ENCODE measurements at regions not wholly inside any gene's neighbourhood (a gene's known extent, or its start where the extent isn't known, plus 50 kb on each side); places are given as distances from the start of the nearest gene placed in this dataset.

GRCh38 chr6:167497428-167498056 is 172.7 kb downstream of the TTLL2 start (continued):
- TF ChIP-seq HMGXB3 (CRISPR knock-in tag; IDR thresholded peaks at IDR 0.05; ENCODE audit: borderline replicate concordance) (0 out of 2 replicates have a peak, but pooled peaks have one; percentile 11), ESRRA (CRISPR knock-in tag; IDR thresholded peaks at IDR 0.05; ENCODE audit: low read depth) (no peak), ZNF33B (CRISPR knock-in tag; IDR thresholded peaks at IDR 0.05) (no peak), ZBTB33 (CRISPR knock-in tag; IDR thresholded peaks at IDR 0.05) (no peak; the same call in none of the 2 replicates), E2F1 (CRISPR knock-in tag; IDR thresholded peaks at IDR 0.05) (no peak), ZNF124 (CRISPR knock-in tag; IDR thresholded peaks at IDR 0.05) (no peak), ZNF597 (CRISPR knock-in tag; IDR thresholded peaks at IDR 0.05) (no peak), KDM6A (CRISPR knock-in tag; IDR thresholded peaks at IDR 0.05; ENCODE audit: low read depth) (0 out of 2 replicates have a peak, but pooled peaks have one; percentile 48), DNMT1 (CRISPR knock-in tag; IDR thresholded peaks at IDR 0.05) (no peak), ZNF407 (CRISPR knock-in tag; IDR thresholded peaks at IDR 0.05; ENCODE audit: not compliant biosample characterization) (no peak), ZNF543 (CRISPR knock-in tag; IDR thresholded peaks at IDR 0.05) (no peak), FOXC1 (CRISPR knock-in tag; IDR thresholded peaks at IDR 0.05; ENCODE audit: borderline replicate concordance) (no peak)
